Tibial nerve (tissue), 4 donors: ENCODE measurements at regions not wholly inside any gene's neighbourhood (a gene's known extent, or its start where the extent isn't known, plus 50 kb on each side); places are given as distances from the start of the nearest gene placed in this dataset.

Experiments used
- DNase-seq, 2 donors: peaks; one replicate each; pipeline ENCODE4 v3.0.0-alpha.2; 2019; ENCODE audit warnings: low spot score in 2 of 2
- H3K27ac ChIP-seq, 4 donors: fragments of 200-600 bp; sonication (generic) in 3 of 4; one replicate each; pipeline ENCODE4 v1.5.1; 2017 to 2019; ENCODE audit warnings: mild to moderate bottlenecking in 1 of 4
- H3K27me3 ChIP-seq, 2 donors: fragments of 200-600 bp; sonication (generic) in 1 of 2; one replicate each; pipeline versions ENCODE4 v1.5.1 to v1.6.0; 2017 to 2019
- H3K36me3 ChIP-seq, 3 donors: fragments of 200-600 bp; sonication (generic); one replicate each; pipeline ENCODE4 v1.5.1; 2018 to 2019
- H3K4me1 ChIP-seq, 4 donors: fragments of 200-600 bp; sonication (generic) in 3 of 4; one replicate each; pipeline ENCODE4 v1.5.1; 2017 to 2019
- H3K4me3 ChIP-seq, 4 donors: fragments of 200-600 bp; sonication (generic) in 3 of 4; one replicate each; pipeline ENCODE4 v1.5.1; 2017 to 2019; ENCODE audit warnings: mild to moderate bottlenecking in 1 of 4, moderate library complexity in 1 of 4
- H3K9me3 ChIP-seq, 4 donors: fragments of 200-600 bp; sonication (generic) in 3 of 4; one replicate each; pipeline ENCODE4 v1.5.1; 2017 to 2019
- EP300 ChIP-seq, 2 donors: sonication (generic); formaldehyde crosslinking; IDR thresholded peaks; one replicate each; pipeline ENCODE4 v1.6.1; 2017; ENCODE audit warnings: antibody characterized with exemption in 2 of 2, mild to moderate bottlenecking in 1 of 2
- POLR2A ChIP-seq, 2 donors: fragments of 450-650 bp; IDR thresholded peaks; one replicate each; pipeline ENCODE4 v1.6.1; 2017; ENCODE audit warnings: antibody characterized with exemption in 2 of 2, mild to moderate bottlenecking in 2 of 2, moderate library complexity in 2 of 2
- WGBS, 2 donors: methylation state at CpG; one replicate each; pipeline ENCODE4 v1.1.5; 2018; 5-methylcytosine and 5-hydroxymethylcytosine counted together
- TF ChIP-seq, protein P1 (sequence below), 5 experiments: fragments of 200-600 bp in 3 of 5; fragments of 450-650 bp in 2 of 5; sonication (generic) in 3 of 5; IDR thresholded peaks; one replicate each; pipeline ENCODE4 v1.5.1; 2016 to 2019; ENCODE audit warnings: antibody characterized with exemption in 5 of 5, mild to moderate bottlenecking in 3 of 5, moderate library complexity in 2 of 5

DNA sequence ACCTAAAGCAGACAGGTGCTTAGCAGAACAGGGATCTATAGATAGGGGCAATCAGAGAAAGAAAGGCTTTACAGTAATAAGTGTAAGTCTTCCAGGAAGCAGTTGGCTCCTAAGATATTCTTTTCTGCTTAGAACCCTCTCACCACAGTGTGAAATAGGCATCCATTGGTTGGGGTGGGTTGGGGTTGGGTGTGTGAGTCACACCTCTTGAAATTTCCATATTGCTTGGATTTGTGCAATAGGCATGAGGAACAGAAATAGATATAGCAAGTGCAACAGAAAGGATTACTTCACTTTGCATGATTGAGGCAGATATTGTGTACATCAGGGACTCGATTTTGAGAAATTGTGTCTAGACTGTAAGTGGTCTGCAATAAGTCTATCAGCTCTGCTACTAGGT lies 200.1 kb upstream of the GAP43 start:
- Histone ChIP-seq H3K9me3 (no peaks in the 10 kb centered on the region), H3K27ac (no peak overlapping the region), H3K27me3 (no peaks in the 10 kb centered on the region), H3K36me3 (no peaks in the 10 kb centered on the region), H3K4me1 (no peaks in the 10 kb centered on the region), H3K4me3 (no peak overlapping the region)
- no peak for DNase-seq
- 83 to 84% methylated on average over 1 of the region's 1 CpG for WGBS, 2 donors
- TF ChIP-seq EP300 (IDR thresholded peaks at IDR 0.05) (no peak), POLR2A (IDR thresholded peaks at IDR 0.05) (no peak)
- TF ChIP-seq, protein P1, sequence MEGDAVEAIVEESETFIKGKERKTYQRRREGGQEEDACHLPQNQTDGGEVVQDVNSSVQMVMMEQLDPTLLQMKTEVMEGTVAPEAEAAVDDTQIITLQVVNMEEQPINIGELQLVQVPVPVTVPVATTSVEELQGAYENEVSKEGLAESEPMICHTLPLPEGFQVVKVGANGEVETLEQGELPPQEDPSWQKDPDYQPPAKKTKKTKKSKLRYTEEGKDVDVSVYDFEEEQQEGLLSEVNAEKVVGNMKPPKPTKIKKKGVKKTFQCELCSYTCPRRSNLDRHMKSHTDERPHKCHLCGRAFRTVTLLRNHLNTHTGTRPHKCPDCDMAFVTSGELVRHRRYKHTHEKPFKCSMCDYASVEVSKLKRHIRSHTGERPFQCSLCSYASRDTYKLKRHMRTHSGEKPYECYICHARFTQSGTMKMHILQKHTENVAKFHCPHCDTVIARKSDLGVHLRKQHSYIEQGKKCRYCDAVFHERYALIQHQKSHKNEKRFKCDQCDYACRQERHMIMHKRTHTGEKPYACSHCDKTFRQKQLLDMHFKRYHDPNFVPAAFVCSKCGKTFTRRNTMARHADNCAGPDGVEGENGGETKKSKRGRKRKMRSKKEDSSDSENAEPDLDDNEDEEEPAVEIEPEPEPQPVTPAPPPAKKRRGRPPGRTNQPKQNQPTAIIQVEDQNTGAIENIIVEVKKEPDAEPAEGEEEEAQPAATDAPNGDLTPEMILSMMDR (IDR thresholded peaks at IDR 0.05): no peak

DNA sequence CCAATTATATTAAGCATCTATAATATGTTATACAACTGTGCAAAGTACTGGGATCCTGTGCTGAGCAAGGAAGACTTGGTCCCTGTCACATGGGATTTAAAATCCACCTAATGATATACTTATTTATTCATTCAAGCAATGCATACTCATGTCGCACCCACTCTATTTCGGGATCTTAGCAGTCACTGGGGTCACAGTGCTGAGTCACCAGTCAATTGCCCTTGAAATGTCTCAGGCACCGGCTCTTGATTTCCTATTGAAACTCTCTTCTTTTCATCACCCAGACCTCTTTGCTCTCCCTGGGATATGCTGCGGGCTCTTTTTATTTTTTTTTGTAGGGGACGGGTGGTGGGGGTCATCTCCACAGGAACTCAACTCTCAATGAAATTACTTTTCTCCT lies 194.5 kb upstream of the GAP43 start:
- H3K27ac ChIP-seq: no peak overlapping the region
- H3K4me1 ChIP-seq: no peaks in the 10 kb centered on the region
- H3K9me3 ChIP-seq: no peaks in the 10 kb centered on the region
- H3K27me3 ChIP-seq: no peaks in the 10 kb centered on the region
- TF ChIP-seq, protein P1 (IDR thresholded peaks at IDR 0.05): no peak
- TF ChIP-seq EP300 (IDR thresholded peaks at IDR 0.05) (no peak), POLR2A (IDR thresholded peaks at IDR 0.05) (no peak)
- H3K4me3 ChIP-seq: no peak overlapping the region
- 49 to 58% methylated on average over 5 of the region's 5 CpGs for WGBS, 2 donors
- no peak for DNase-seq
- no peaks in the 10 kb centered on the region for H3K36me3 ChIP-seq

DNA sequence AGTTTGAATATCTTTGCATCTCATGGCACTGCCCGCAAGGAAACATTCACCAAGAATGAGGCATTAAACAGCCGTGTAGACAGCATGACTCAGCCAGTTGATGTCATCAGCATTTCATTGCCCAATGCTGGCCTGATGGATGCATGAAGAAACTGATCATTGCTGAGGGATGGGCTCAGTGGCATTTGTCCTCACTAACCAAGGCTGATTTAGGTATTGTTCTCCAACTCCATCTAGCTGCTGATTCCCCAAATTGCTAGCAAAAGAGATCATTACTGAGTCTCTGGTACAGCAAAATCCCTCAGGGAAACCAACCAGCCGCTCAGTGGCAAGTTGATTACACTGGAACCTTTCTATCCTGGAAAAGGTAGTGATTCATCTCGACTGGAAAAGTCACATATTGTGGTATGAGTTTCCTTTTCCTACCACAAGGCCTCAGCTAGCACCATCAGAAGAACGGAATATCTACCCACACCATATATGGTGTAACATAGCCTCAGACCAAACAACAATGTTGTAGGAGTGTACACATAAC lies 186.5 kb upstream of the GAP43 start:
- Histone ChIP-seq H3K4me1 (no peaks in the 10 kb centered on the region), H3K36me3 (no peaks in the 10 kb centered on the region), H3K4me3 (no peak overlapping the region), H3K27me3 (no peaks in the 10 kb centered on the region), H3K9me3 (no peaks in the 10 kb centered on the region), H3K27ac (no peak overlapping the region)
- TF ChIP-seq EP300 (IDR thresholded peaks at IDR 0.05): no peak
- no peak for TF ChIP-seq POLR2A (IDR thresholded peaks at IDR 0.05)
- TF ChIP-seq, protein P1 (IDR thresholded peaks at IDR 0.05): no peak
- 53 to 66% methylated on average over 5 of the region's 5 CpGs for WGBS, 2 donors
- DNase-seq: no peak

DNA sequence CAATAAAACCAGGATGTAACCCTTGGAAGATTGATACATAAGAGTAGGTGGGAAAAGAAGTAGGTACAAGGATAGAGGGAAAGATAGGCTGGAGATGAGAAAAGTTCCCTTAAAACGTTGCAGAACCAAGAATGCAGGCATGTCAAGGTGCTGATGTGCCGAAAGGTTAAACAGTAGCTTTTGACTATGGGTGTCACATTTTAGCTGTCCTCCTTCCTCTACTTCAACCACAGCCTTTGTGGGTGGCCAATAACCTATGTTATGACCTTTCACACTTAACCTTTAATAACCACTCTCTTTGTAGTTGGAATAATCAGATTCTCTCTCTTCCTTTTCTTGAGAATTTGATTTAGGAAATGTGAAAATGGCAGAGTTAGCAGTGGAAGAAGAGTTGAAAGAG lies 184.5 kb upstream of the GAP43 start:
- Histone ChIP-seq H3K4me1 (no peaks in the 10 kb centered on the region), H3K9me3 (no peaks in the 10 kb centered on the region), H3K27ac (no peak overlapping the region), H3K36me3 (no peaks in the 10 kb centered on the region), H3K4me3 (no peak overlapping the region), H3K27me3 (no peaks in the 10 kb centered on the region)
- no peak for TF ChIP-seq POLR2A (IDR thresholded peaks at IDR 0.05)
- 75 to 77% methylated on average over 2 of the region's 2 CpGs for WGBS, 2 donors
- DNase-seq: no peak

DNA sequence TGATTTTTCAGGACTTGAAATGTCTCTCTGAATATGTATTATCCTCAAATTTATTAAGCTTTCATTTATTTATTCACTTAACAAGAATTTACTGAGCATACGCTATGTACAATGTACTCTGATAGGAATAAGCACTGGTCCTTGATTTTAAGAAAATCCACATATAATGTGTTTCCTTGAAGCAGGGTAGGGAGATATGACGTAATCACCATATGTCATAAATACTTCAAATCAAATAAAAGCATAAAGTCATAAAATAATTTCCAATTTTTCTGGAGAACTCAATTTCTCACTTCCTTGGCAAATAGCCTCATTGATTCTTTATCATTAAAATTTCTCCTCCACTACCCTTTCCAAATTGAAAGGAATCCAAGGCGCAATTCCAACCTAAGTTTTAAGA lies 177.8 kb upstream of the GAP43 start:
- TF ChIP-seq, protein P1 (IDR thresholded peaks at IDR 0.05): no peak
- TF ChIP-seq EP300 (IDR thresholded peaks at IDR 0.05) (no peak), POLR2A (IDR thresholded peaks at IDR 0.05) (no peak)

DNA sequence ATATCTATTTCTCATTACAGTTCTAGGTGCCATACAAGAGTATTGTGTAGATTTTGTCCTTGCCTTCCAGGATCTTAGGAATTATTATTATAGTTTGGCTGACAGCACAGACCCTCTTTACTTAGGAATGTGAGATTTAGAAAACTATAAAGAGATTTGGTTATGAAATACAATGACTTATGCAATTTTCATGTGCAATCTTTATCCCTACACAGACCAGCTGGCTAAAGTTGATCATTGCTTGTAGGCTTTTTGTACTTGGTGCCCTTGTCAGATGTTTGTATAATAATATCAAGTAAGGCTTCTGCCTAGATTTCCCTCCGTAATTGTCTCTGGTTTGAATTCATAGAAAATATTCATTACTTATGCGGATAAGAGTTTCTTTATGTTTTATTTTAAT lies 174.5 kb upstream of the GAP43 start:
- Histone ChIP-seq H3K27ac (no peak overlapping the region), H3K27me3 (no peaks in the 10 kb centered on the region), H3K4me1 (no peaks in the 10 kb centered on the region), H3K9me3 (no peaks in the 10 kb centered on the region), H3K36me3 (no peaks in the 10 kb centered on the region), H3K4me3 (no peak overlapping the region)
- DNase-seq: no peak
- WGBS, 2 donors: 45 to 46% methylated on average over 2 of the region's 2 CpGs
- TF ChIP-seq POLR2A (IDR thresholded peaks at IDR 0.05) (no peak), EP300 (IDR thresholded peaks at IDR 0.05) (no peak)
- TF ChIP-seq, protein P1 (IDR thresholded peaks at IDR 0.05): no peak

More for the DNA sequence above, 177.8 kb upstream of the GAP43 start:
- H3K27me3 ChIP-seq: no peaks in the 10 kb centered on the region
- H3K4me1 ChIP-seq: no peaks in the 10 kb centered on the region
- H3K9me3 ChIP-seq: no peaks in the 10 kb centered on the region
- H3K36me3 ChIP-seq: no peaks in the 10 kb centered on the region
- DNase-seq: no peak
- no peak overlapping the region for H3K4me3 ChIP-seq
- 94 to 96% methylated on average over 3 of the region's 3 CpGs for WGBS, 2 donors
- no peak overlapping the region for H3K27ac ChIP-seq
